SJSA1 (cell line): ENCODE measurements at regions not wholly inside any gene's neighbourhood (a gene's known extent, or its start where the extent isn't known, plus 50 kb on each side); places are given as distances from the start of the nearest gene placed in this dataset.
A peak's percentile ranks its signal among the peaks of the same experiment; 100 is the strongest.
"Not testable (repeated sequence)": the region's sequence is repeated elsewhere in the genome, so short reads cannot be mapped to it uniquely, and the experiment has no call there.

ENCODE experiments used
- DNase-seq, 2 experiments: peaks; one replicate each; pipeline ENCODE4 v3.0.0-alpha.2; 2015 to 2020; ENCODE audit warnings: low spot score in 2 of 2, low read depth in 1 of 2
- H3K27ac ChIP-seq: fragments of 250-450 bp; sonication (Bioruptor Pico); 2 replicates; pipeline ENCODE4 v1.5.1; 2020; ENCODE audit warnings: mild to moderate bottlenecking, moderate library complexity
- H3K27me3 ChIP-seq: fragments of 250-450 bp; sonication (Bioruptor Pico); replicated peaks from 2 replicates; pipeline ENCODE4 v1.5.1; 2020; ENCODE audit warnings: mild to moderate bottlenecking, moderate library complexity
- H3K36me3 ChIP-seq: fragments of 250-450 bp; sonication (Bioruptor Pico); 2 replicates; pipeline ENCODE4 v1.5.1; 2020; ENCODE audit warnings: mild to moderate bottlenecking
- H3K4me1 ChIP-seq: fragments of 250-450 bp; sonication (Bioruptor Pico); replicated peaks from 2 replicates; pipeline ENCODE4 v1.6.1; 2021; ENCODE audit warnings: mild to moderate bottlenecking
- H3K4me3 ChIP-seq: fragments of 250-450 bp; sonication (Bioruptor Pico); 2 replicates; pipeline ENCODE4 v1.5.1; 2020; ENCODE audit warnings: mild to moderate bottlenecking
- H3K9me3 ChIP-seq: fragments of 250-450 bp; sonication (Bioruptor Pico); replicated peaks from 2 replicates; pipeline ENCODE4 v1.5.1; 2020; ENCODE audit warnings: mild to moderate bottlenecking

DNA sequence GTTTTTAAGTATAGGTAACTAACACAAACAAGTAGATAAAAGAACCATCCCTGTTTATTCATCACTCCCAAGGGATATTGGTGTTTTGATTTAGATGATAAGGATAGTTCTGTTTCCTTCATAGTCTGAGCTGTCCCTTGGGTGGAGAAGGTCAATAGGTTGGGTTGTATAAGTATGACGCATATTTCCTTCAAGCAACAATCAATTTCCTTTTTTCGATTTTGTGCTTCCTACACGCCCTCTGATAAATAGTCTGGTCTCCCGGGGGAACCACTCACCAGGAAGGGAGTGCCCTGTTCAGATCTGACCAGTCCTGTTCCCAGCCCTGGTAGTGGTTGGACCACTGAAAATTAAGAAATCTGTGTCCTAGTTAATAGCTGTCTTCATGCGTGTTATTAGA lies 378.8 kb upstream of the FAR2 start:
- no peak overlapping the region for H3K4me3 ChIP-seq
- DNase-seq: no peak
- H3K27ac ChIP-seq: no peak overlapping the region
- no peaks in the 10 kb centered on the region for H3K36me3 ChIP-seq
- no peaks in the 10 kb centered on the region for H3K27me3 ChIP-seq
- no peaks in the 10 kb centered on the region for H3K4me1 ChIP-seq
- H3K9me3 ChIP-seq: no peaks in the 10 kb centered on the region

DNA sequence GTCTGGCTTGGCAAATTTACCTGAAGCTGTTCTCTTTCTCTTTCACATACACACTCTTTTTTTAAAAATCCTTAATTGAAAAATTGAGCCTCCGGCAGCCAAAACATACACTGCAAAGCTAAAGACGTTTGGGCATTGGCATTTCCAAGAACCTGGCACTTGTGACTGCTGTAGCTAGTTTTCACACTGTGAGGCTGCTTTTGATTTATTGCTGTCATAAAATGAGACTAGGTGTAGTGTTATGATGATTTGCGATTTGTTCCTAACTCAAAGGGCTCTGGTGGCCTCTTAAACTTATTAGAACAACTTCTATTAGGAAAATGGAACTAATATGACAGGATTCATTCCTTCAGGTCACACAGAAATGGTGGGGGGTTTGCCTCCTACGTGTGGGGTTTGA lies 377.1 kb upstream of the FAR2 start:
- DNase-seq: no peak
- Histone ChIP-seq H3K27ac (no peak overlapping the region), H3K36me3 (no peaks in the 10 kb centered on the region), H3K4me1 (no peaks in the 10 kb centered on the region), H3K4me3 (no peak overlapping the region), H3K27me3 (no peaks in the 10 kb centered on the region), H3K9me3 (no peaks in the 10 kb centered on the region)

DNA sequence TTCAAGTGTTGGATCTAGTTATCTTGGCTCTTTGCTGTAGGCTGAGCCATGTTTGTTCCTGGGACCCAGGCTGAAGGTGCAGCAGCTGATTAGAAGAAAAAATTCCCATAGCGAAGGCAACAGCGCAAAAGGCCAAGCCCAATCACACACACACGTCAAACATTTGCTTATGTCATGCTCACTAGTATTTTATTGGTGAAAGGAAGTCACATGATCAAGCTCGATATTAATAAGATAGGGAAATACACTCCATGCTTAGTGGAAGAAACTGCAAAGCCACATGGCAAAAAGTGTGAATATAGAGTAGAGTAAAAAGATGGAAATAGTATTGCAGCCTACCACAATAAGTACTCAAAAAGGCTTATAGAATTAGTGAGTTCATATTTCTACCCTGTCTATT lies 373.5 kb upstream of the FAR2 start:
- H3K27ac ChIP-seq: no peak overlapping the region
- no peak for DNase-seq
- no peaks in the 10 kb centered on the region for H3K4me1 ChIP-seq
- no peaks in the 10 kb centered on the region for H3K9me3 ChIP-seq
- no peaks in the 10 kb centered on the region for H3K27me3 ChIP-seq
- H3K36me3 ChIP-seq: no peaks in the 10 kb centered on the region
- no peak overlapping the region for H3K4me3 ChIP-seq

DNA sequence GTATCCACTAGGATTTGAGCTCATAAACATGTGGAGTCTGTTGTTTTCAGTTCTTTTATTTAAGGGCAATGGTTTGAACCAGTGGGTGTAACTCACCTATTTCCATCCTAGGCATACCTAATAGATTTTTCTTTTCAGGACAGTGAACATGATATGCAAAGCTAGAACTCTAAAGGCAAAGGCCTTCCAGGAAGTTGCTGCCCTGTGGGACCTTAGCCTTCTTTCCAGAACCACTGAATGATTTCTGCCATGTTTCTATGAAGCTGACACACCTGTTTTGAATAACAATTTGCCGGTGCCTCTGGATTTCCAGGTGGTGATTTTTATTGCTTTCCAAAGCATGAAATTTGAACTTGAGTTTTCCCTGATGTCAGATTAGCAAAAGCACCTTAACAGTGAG lies 372.9 kb upstream of the FAR2 start:
- Histone ChIP-seq H3K36me3 (no peaks in the 10 kb centered on the region), H3K4me1 (no peaks in the 10 kb centered on the region), H3K27ac (no peak overlapping the region), H3K27me3 (no peaks in the 10 kb centered on the region), H3K9me3 (no peaks in the 10 kb centered on the region), H3K4me3 (no peak overlapping the region)
- DNase-seq: no peak

DNA sequence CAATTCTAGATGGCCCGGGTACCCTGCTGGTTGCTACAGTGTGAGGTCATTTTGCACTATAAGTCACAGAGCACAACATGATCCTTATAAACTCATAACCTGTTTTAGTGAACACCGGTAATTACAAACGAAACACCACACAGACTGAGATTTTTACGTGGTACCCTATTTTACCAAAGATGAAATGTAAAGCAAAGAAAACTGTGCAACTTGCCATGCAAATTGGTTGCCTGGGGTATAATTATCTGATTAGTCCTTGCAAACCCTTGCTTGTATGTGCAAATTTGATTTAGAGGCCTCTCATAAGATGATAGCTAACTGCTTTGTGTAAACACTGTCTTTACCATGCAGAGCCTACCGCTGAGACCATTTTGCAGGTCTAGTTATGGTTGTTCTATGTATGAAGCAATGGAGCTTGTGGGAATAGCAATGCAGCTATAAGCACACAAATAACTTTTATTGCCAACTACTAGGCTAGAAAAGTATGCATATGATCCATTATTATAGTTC lies 372.1 kb upstream of the FAR2 start:
- H3K4me3 ChIP-seq: no peak overlapping the region
- H3K36me3 ChIP-seq: no peaks in the 10 kb centered on the region
- no peaks in the 10 kb centered on the region for H3K27me3 ChIP-seq
- DNase-seq: no peak
- no peaks in the 10 kb centered on the region for H3K9me3 ChIP-seq
- no peak overlapping the region for H3K27ac ChIP-seq
- no peaks in the 10 kb centered on the region for H3K4me1 ChIP-seq

DNA sequence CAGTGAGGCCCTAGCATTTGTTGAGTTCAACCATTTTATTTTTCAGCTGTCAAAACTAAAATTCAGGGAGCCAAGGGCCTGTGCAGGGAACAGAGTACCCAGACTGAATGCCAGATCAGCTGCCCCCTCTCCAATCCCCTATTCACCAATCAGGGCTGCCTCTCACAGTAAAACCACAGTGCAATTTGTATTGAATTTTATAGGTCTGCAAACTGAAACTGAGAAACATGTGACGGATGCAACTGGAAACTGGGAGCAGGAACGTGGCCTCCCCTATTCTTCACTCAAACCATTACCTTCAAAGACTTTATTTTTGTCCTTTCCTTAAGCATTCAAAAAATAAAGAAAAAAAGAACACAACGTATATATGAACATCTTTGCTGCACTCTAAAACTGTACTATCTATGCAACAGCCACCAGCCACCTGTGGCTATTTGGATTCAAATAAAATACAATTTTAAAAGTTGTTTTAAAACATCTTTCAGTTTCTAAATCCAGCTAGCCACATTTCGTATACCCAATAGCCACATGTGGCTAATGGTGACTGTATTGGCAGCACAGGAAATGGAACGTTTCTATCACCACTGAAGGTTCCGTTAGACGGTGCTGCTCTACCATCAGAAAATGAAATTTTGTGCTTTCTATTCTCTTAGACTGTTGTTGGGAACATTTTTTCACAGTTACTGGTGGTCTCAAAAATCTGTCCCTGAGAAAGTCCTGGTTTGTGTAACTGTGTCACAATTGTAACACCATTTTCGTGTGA lies 371.3 kb upstream of the FAR2 start:
- H3K36me3 ChIP-seq: no peaks in the 10 kb centered on the region
- DNase-seq: no peak
- H3K27ac ChIP-seq: no peak overlapping the region
- H3K4me3 ChIP-seq: no peak overlapping the region
- no peaks in the 10 kb centered on the region for H3K9me3 ChIP-seq
- H3K27me3 ChIP-seq: no peaks in the 10 kb centered on the region
- no peaks in the 10 kb centered on the region for H3K4me1 ChIP-seq

DNA sequence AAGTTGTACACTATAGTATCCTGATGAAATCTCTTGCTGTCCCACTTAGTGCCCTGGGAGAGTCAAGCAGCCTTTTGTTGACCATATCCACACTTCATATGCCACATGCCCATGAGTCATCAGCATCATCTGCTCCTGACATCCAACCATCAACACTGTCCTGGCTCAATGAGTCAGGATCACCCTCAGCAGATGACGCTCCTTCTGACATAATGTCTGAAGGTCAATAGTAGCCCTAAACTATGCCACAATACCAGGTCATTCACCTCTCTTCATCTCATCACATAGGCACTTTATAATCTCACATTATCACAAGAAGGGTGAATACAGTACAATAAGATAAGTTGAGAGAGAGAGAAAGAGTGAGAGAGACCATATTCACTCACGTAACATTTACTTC lies 369.0 kb upstream of the FAR2 start:
- H3K4me1 ChIP-seq: no peaks in the 10 kb centered on the region
- H3K27me3 ChIP-seq: no peaks in the 10 kb centered on the region
- H3K27ac ChIP-seq: no peak overlapping the region
- H3K9me3 ChIP-seq: no peaks in the 10 kb centered on the region
- no peaks in the 10 kb centered on the region for H3K36me3 ChIP-seq
- peak in 1 of 2 experiments; percentile 43 for DNase-seq
- no peak overlapping the region for H3K4me3 ChIP-seq

DNA sequence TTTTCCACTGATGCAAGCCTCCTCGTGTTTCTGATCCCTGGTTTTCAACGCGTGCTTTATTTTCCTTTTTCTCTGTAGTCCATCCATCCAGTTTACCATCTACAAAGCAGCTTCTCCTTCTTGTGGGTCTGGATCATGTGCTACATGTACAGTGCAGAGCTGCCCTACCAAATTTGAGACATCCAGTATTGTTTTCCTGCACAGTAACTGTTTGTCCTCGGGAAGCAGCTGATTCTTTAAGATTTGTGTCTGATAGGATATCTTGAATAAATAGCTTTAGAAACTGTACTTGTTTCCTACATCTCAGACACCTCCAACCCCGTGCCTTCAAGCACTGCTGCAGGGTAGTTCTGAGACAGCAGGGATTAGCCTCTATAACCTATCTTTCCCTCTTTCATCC lies 368.1 kb upstream of the FAR2 start:
- Histone ChIP-seq H3K27me3 (no peaks in the 10 kb centered on the region), H3K4me1 (no peaks in the 10 kb centered on the region), H3K27ac (no peak overlapping the region), H3K9me3 (no peaks in the 10 kb centered on the region), H3K36me3 (no peaks in the 10 kb centered on the region), H3K4me3 (no peak overlapping the region)
- DNase-seq: no peak

DNA sequence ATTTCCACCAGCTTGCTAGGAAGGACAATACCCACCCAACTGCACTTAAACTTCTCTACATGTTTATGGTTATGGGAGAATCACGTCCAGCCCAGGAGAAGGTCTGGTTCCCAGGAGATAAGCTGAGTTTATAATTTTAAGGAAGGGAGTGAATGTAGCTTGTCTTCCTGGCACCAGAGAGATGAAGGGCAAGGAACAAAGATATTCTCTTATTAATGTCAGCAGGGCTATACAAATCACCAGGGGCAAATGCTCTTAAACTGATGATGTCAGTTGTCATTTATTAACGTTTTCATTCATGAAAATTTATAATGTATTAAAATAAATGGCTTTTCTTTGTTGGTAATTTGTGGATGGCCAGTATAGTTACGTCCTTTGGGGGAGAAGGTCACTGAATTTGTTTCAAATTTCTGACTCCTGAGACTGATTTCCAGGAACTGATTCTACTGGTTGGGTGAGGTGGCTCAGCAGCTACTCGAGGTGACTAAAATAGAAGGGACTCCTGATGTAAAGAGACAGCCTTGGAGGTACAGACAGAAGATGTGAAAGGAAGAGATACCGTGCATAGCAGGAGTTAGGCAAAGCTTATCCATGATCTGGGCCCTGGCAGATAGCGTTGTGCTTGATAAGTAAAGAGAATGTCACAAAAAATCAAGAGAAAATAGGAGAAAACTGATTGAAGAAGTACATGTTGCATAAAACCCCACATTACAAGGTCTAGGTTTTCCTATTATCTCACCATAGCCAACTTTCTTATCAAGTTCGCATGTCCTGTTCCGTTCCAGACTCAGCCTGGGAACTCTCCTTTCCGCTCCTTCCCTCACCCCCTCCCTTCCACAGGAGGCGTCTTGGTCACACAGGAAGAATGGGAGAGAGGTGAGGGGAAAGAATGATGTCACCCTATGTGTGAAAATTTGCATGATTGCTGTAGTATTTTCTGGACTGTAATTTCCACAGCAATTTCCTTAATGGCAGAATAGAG lies 367.1 kb upstream of the FAR2 start:
- H3K27ac ChIP-seq: no peak overlapping the region
- no peak for DNase-seq
- no peaks in the 10 kb centered on the region for H3K4me1 ChIP-seq
- H3K4me3 ChIP-seq: no peak overlapping the region
- no peaks in the 10 kb centered on the region for H3K27me3 ChIP-seq
- no peaks in the 10 kb centered on the region for H3K9me3 ChIP-seq
- no peaks in the 10 kb centered on the region for H3K36me3 ChIP-seq

DNA sequence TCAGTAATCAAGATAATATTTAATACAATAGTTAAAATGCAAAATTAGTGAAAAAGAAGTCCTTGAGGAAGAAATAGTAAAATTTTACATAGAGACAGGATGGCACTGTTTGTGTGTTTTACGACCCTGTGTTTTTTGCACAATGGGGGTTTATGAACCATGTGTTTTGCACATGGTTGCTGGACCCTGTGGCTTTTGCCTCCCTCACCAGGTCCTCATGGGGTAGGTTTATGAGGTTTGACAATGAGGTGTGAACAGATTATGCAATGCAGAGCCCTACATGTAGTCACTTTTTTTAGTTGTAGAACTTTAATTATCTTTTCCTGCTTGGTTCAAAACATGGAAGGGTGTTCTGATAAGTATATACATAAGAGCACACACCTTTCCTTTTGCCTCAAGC lies 366.3 kb upstream of the FAR2 start:
- H3K27me3 ChIP-seq: no peaks in the 10 kb centered on the region
- H3K9me3 ChIP-seq: no peaks in the 10 kb centered on the region
- no peaks in the 10 kb centered on the region for H3K4me1 ChIP-seq
- no peak overlapping the region for H3K4me3 ChIP-seq
- no peak for DNase-seq
- H3K36me3 ChIP-seq: no peaks in the 10 kb centered on the region
- H3K27ac ChIP-seq: no peak overlapping the region

DNA sequence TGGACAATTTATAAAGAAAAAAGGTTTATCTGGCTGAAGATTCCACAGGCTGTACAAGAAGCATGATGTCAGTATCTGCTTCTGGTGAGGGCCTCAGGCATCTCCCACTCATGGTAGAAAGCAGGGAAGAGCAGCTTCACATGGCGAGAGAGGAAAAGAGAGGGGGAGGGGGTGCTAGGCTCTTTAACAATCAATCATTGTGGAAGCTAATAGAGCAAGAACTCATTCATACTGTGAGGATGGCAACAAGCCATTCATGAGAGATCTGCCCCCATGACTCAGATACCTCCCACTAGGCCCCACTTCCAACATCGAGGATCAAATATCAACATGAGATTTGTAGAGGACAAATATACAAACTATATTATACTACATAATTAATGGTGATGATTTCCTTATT lies 361.9 kb upstream of the FAR2 start:
- H3K9me3 ChIP-seq: no peaks in the 10 kb centered on the region
- no peak for DNase-seq
- H3K4me1 ChIP-seq: no peaks in the 10 kb centered on the region
- H3K36me3 ChIP-seq: no peaks in the 10 kb centered on the region
- no peak overlapping the region for H3K27ac ChIP-seq
- H3K27me3 ChIP-seq: no peaks in the 10 kb centered on the region
- H3K4me3 ChIP-seq: no peak overlapping the region

DNA sequence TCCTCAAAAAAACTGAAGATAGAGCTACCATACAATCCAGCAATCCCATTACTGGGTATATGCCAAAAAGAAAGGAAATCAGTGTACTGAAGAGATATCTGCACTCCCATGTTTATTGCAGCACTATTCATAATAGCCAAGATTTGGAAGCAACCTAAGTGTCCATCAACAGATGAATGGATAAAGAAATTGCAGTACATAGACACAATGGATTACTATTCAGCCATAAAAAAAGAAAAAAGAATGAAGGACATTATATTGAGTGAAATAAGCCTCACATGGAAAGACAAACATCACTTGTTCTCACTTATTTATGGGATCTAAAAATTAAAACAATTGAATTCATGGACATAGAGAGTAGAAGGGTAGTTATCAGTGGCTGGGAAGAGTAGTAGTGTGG lies 360.8 kb upstream of the FAR2 start:
- H3K4me1 ChIP-seq, H3K27ac ChIP-seq, H3K36me3 ChIP-seq, DNase-seq, H3K27me3 ChIP-seq, H3K4me3 ChIP-seq, H3K9me3 ChIP-seq: not testable (repeated sequence)

DNA sequence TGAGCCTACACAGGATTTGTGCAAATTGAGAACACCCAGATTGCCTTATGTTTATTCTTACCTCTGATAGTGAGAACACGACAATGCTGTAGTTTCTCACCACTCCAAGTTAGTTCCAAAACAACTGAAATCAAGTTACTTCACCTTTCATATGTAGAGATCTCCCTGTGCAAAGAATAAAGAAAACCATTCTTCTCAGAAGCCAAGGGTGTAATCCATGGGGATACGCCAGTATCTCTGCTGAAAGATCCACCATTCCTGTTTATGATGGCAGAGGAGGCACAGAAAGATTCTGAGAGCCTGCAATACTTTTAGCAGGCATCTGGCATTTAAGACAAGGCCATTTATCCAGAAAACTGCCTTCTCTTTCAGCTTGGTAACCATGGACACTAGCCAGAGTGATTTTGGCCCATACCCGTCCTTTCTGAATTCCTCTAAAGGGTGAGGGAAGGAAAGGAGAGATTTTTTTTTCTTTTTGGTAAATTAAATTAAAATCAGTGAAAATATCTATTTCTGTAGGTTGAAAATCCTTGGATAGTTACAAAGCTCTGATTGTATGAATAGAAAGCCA lies 355.4 kb upstream of the FAR2 start:
- no peak overlapping the region for H3K27ac ChIP-seq
- no peaks in the 10 kb centered on the region for H3K4me1 ChIP-seq
- no peaks in the 10 kb centered on the region for H3K36me3 ChIP-seq
- no peak for DNase-seq
- H3K9me3 ChIP-seq: no peaks in the 10 kb centered on the region
- no peak overlapping the region for H3K4me3 ChIP-seq
- H3K27me3 ChIP-seq: no peaks in the 10 kb centered on the region

DNA sequence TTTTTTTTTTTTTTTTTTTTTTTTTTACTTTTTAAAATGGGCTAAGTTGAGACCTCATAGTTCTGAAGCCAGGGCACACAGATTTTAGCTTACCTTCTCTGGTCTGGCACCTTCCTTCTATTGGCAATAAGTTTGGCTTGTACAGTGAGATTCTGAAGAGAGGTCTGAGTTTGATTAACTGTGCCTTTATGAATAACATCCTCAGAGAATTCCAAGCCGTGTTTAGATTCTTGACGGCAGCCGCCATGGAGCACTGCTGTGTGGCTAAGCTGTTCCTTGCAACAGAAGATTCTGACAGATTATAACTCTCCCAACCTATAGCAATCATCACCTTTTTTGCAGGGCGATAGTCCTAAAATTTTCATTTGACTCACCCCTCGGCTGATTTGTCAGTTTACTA lies 354.9 kb upstream of the FAR2 start:
- Histone ChIP-seq H3K36me3 (no peaks in the 10 kb centered on the region), H3K4me3 (no peak overlapping the region), H3K9me3 (no peaks in the 10 kb centered on the region), H3K27ac (no peak overlapping the region), H3K27me3 (no peaks in the 10 kb centered on the region), H3K4me1 (no peaks in the 10 kb centered on the region)
- no peak for DNase-seq
